Vagina (tissue), 2 donors: ENCODE measurements at regions not wholly inside any gene's neighbourhood (a gene's known extent, or its start where the extent isn't known, plus 50 kb on each side); places are given as distances from the start of the nearest gene placed in this dataset.

Experiments
- DNase-seq, 2 donors: peaks; one replicate each; pipeline ENCODE4 v3.0.0-alpha.2; 2017; ENCODE audit errors: extremely low spot score in 2 of 2
- H3K27ac ChIP-seq: fragments of 200-600 bp; sonication (generic); one replicate; pipeline ENCODE4 v1.5.1; 2019
- H3K27me3 ChIP-seq: fragments of 200-600 bp; sonication (generic); one replicate; pipeline ENCODE4 v1.5.1; 2019
- H3K36me3 ChIP-seq, 2 donors: fragments of 200-600 bp; sonication (generic); one replicate each; pipeline ENCODE4 v1.5.1; 2017 to 2019
- H3K4me1 ChIP-seq: fragments of 200-600 bp; sonication (generic); one replicate; pipeline ENCODE4 v1.5.1; 2019
- H3K4me3 ChIP-seq, 2 donors: fragments of 200-600 bp; sonication (generic); 1 replicate in 1 of 2; 2 replicates in 1 of 2; pipeline ENCODE4 v1.5.1; 2016 to 2019
- H3K9me3 ChIP-seq: fragments of 200-600 bp; sonication (generic); one replicate; pipeline ENCODE4 v1.5.1; 2019
- CTCF ChIP-seq, 3 experiments: fragments of 450-650 bp in 2 of 3; fragments of 200-600 bp in 1 of 3; sonication (generic) in 1 of 3; IDR thresholded peaks; one replicate each; pipeline ENCODE4 v1.5.1; 2017 to 2019; ENCODE audit warnings: antibody characterized with exemption in 3 of 3, mild to moderate bottlenecking in 2 of 3, moderate library complexity in 2 of 3
- POLR2A ChIP-seq, 2 donors: fragments of 450-650 bp; IDR thresholded peaks; one replicate each; pipeline ENCODE4 v1.6.1; 2017; ENCODE audit warnings: antibody characterized with exemption in 2 of 2, mild to moderate bottlenecking in 2 of 2, moderate library complexity in 2 of 2
- POLR2AphosphoS5 ChIP-seq, 2 donors: sonication (generic); formaldehyde crosslinking; IDR thresholded peaks; one replicate each; pipeline ENCODE4 v1.9.0; 2017; ENCODE audit warnings: antibody characterized with exemption in 2 of 2, mild to moderate bottlenecking in 2 of 2, low read depth in 1 of 2; ENCODE audit not compliant: insufficient read depth in 1 of 2
- intact Hi-C: fragments of 100-400 bp; cut with DNase I; formaldehyde crosslinking; loops from one replicate; pipeline ENCODE4 v1.15.1; 2023

GRCh38 chr6:98358173-98358572 lies 476.2 kb upstream of the POU3F2 start:
- Histone ChIP-seq H3K4me1 (no peaks in the 10 kb centered on the region), H3K36me3 (no peaks in the 10 kb centered on the region), H3K27ac (no peak overlapping the region), H3K9me3 (no peaks in the 10 kb centered on the region), H3K4me3 (no peak overlapping the region), H3K27me3 (no peaks in the 10 kb centered on the region)
- no peak for DNase-seq
- intact Hi-C loops: no loop called here
- TF ChIP-seq POLR2AphosphoS5 (IDR thresholded peaks at IDR 0.05; ENCODE audit: insufficient read depth in 1 of 2, low read depth in 1 of 2) (no peak), CTCF (IDR thresholded peaks at IDR 0.05) (no peak), POLR2A (IDR thresholded peaks at IDR 0.05) (no peak)

- Histone ChIP-seq H3K36me3 (no peaks in the 10 kb centered on the region), H3K27me3 (no peaks in the 10 kb centered on the region), H3K4me3 (no peak overlapping the region), H3K27ac (no peak overlapping the region), H3K4me1 (no peaks in the 10 kb centered on the region), H3K9me3 (no peaks in the 10 kb centered on the region)
- TF ChIP-seq CTCF (IDR thresholded peaks at IDR 0.05) (no peak), POLR2A (IDR thresholded peaks at IDR 0.05) (no peak), POLR2AphosphoS5 (IDR thresholded peaks at IDR 0.05; ENCODE audit: insufficient read depth in 1 of 2, low read depth in 1 of 2) (no peak)
- intact Hi-C loops: no loop called here
- no peak for DNase-seq
Measured at GRCh38 chr6:98366371-98366770, 468.0 kb upstream of the POU3F2 start.

- no peak for DNase-seq
- TF ChIP-seq POLR2AphosphoS5 (IDR thresholded peaks at IDR 0.05; ENCODE audit: insufficient read depth in 1 of 2, low read depth in 1 of 2): no peak
- TF ChIP-seq POLR2A (IDR thresholded peaks at IDR 0.05): no peak
- no peak for TF ChIP-seq CTCF (IDR thresholded peaks at IDR 0.05)
- Histone ChIP-seq H3K36me3 (no peaks in the 10 kb centered on the region), H3K9me3 (no peaks in the 10 kb centered on the region), H3K4me1 (no peaks in the 10 kb centered on the region), H3K4me3 (no peak overlapping the region), H3K27me3 (no peaks in the 10 kb centered on the region), H3K27ac (no peak overlapping the region)
- intact Hi-C loops: no loop called here
Measured at GRCh38 chr6:98380589-98380988, 453.8 kb upstream of the POU3F2 start.

- DNase-seq: no peak
- H3K27me3 ChIP-seq: no peaks in the 10 kb centered on the region
- intact Hi-C loops: no loop called here
- no peaks in the 10 kb centered on the region for H3K4me1 ChIP-seq
- no peak overlapping the region for H3K4me3 ChIP-seq
- no peak overlapping the region for H3K27ac ChIP-seq
- no peaks in the 10 kb centered on the region for H3K36me3 ChIP-seq
- no peak for TF ChIP-seq CTCF (IDR thresholded peaks at IDR 0.05)
- no peak for TF ChIP-seq POLR2AphosphoS5 (IDR thresholded peaks at IDR 0.05; ENCODE audit: insufficient read depth in 1 of 2, low read depth in 1 of 2)
- no peak for TF ChIP-seq POLR2A (IDR thresholded peaks at IDR 0.05)
- no peaks in the 10 kb centered on the region for H3K9me3 ChIP-seq
Measured at GRCh38 chr6:98382246-98382645, 452.1 kb upstream of the POU3F2 start.

GRCh38 chr6:98384334-98384733 lies 450.0 kb upstream of the POU3F2 start:
- H3K4me3 ChIP-seq: no peak overlapping the region
- no peaks in the 10 kb centered on the region for H3K36me3 ChIP-seq
- H3K9me3 ChIP-seq: no peaks in the 10 kb centered on the region
- TF ChIP-seq POLR2AphosphoS5 (IDR thresholded peaks at IDR 0.05; ENCODE audit: insufficient read depth in 1 of 2, low read depth in 1 of 2): no peak
- no peak for TF ChIP-seq POLR2A (IDR thresholded peaks at IDR 0.05)
- TF ChIP-seq CTCF (IDR thresholded peaks at IDR 0.05): no peak
- H3K27me3 ChIP-seq: no peaks in the 10 kb centered on the region
- DNase-seq: no peak
- intact Hi-C loops: no loop called here
- H3K27ac ChIP-seq: no peak overlapping the region
- H3K4me1 ChIP-seq: no peaks in the 10 kb centered on the region
